IMR-90 (cell line): ENCODE measurements at regions not wholly inside any gene's neighbourhood (a gene's known extent, or its start where the extent isn't known, plus 50 kb on each side); places are given as distances from the start of the nearest gene placed in this dataset.

Experiments used
- ATAC-seq: fragments of 200-7000 bp; cut with Tn5 transposase; 2 replicates; pipeline ENCODE4 v1.9.1; 2020; ENCODE audit warnings: low read depth, mild to moderate bottlenecking, moderate library complexity
- BruUV-seq: library from RNA; stranded (reverse); fragments of 400-500 nt; replicated peaks from 2 replicates; lab custom pipeline; 2021; lab: Mats Ljungman, UMichigan
- CTCF ChIA-PET: fragments of 300-600 bp; formaldehyde crosslinking; extraction: SDS; loops from one replicate; lab custom pipeline; 2021; ENCODE audit warnings: antibody characterized with exemption; lab: Yijun Ruan, JAX
- POLR2A ChIA-PET: fragments of 300-600 bp; sonication (Branson Sonifier 250); formaldehyde crosslinking; loops from one replicate; lab custom pipeline; 2022; ENCODE audit warnings: antibody characterized with exemption; ENCODE audit not compliant: unreplicated experiment; lab: Charles Lee
- DNase-seq: peaks from one replicate; pipeline ENCODE4 v3.0.0; 2013
- H2AFZ ChIP-seq: replicated peaks from 2 replicates; pipeline ENCODE3; 2013; ENCODE audit warnings: low read length, mild to moderate bottlenecking; ENCODE audit not compliant: poor library complexity
- H2AK5ac ChIP-seq: 2 replicates; pipeline ENCODE4 v1.6.1; 2013; ENCODE audit warnings: low read depth, low read length, inconsistent platforms
- H2AK9ac ChIP-seq: replicated peaks from 2 replicates; pipeline ENCODE3; 2013; ENCODE audit warnings: mild to moderate bottlenecking, low read depth, low read length, moderate library complexity; ENCODE audit not compliant: poor library complexity
- H2BK120ac ChIP-seq: 2 replicates; pipeline ENCODE4 v1.6.1; 2013; ENCODE audit warnings: low read depth, low read length, inconsistent platforms
- H2BK15ac ChIP-seq: 3 replicates; pipeline ENCODE4 v1.6.1; 2013; ENCODE audit warnings: low read depth, low read length, inconsistent platforms
- H2BK20ac ChIP-seq: 2 replicates; pipeline ENCODE4 v1.6.1; 2013; ENCODE audit warnings: low read depth, mild to moderate bottlenecking, inconsistent platforms, low read length, moderate library complexity
- H2BK5ac ChIP-seq: 2 replicates; pipeline ENCODE4 v1.6.1; 2013; ENCODE audit warnings: mild to moderate bottlenecking, low read depth, low read length, inconsistent platforms; ENCODE audit not compliant: poor library complexity, severe bottlenecking
- H3K14ac ChIP-seq: replicated peaks from 2 replicates; pipeline ENCODE4 v1.6.1; 2013; ENCODE audit warnings: low read depth, low read length, inconsistent platforms
- H3K18ac ChIP-seq: 2 replicates; pipeline ENCODE4 v1.6.1; 2013; ENCODE audit warnings: low read depth, low read length, control low read depth
- H3K23ac ChIP-seq: 2 replicates; pipeline ENCODE4 v1.6.1; 2013; ENCODE audit warnings: low read depth, low read length, inconsistent platforms
- H3K27ac ChIP-seq: 2 replicates; pipeline ENCODE4 v1.5.1; 2013; ENCODE audit warnings: mild to moderate bottlenecking, control low read depth, low read length; ENCODE audit not compliant: insufficient read depth
- H3K27me3 ChIP-seq: 2 replicates; pipeline ENCODE4 v1.6.1; 2013; ENCODE audit warnings: low read length; ENCODE audit not compliant: control insufficient read depth, insufficient read depth
- H3K36me3 ChIP-seq: 2 replicates; pipeline ENCODE4 v1.6.1; 2013; ENCODE audit warnings: low read length, mixed read lengths; ENCODE audit not compliant: control insufficient read depth, insufficient read depth
- H3K4ac ChIP-seq: 2 replicates; pipeline ENCODE4 v1.6.1; 2013; ENCODE audit warnings: low read depth, low read length, inconsistent platforms
- H3K4me1 ChIP-seq: 2 replicates; pipeline ENCODE4 v1.6.1; 2013; ENCODE audit warnings: low read length, mixed read lengths; ENCODE audit not compliant: control insufficient read depth, insufficient read depth
- H3K4me2 ChIP-seq: 2 replicates; pipeline ENCODE4 v1.6.1; 2013; ENCODE audit warnings: low read depth, mild to moderate bottlenecking, control low read depth, low read length, moderate library complexity
- H3K4me3 ChIP-seq: 2 replicates; pipeline ENCODE4 v1.5.1; 2013; ENCODE audit warnings: low read depth, mild to moderate bottlenecking, control low read depth, low read length, moderate library complexity; ENCODE audit not compliant: insufficient read depth
- H3K56ac ChIP-seq: 2 replicates; pipeline ENCODE4 v1.6.1; 2013; ENCODE audit warnings: low read length, inconsistent platforms; ENCODE audit not compliant: insufficient read depth; ENCODE audit errors: extremely low read depth
- H3K79me1 ChIP-seq, 2 experiments: 2 replicates each; pipeline ENCODE4 v1.6.1; 2013; ENCODE audit warnings: low read length in 2 of 2, inconsistent platforms in 1 of 2, low read depth in 1 of 2
- H3K9ac ChIP-seq: 2 replicates; pipeline ENCODE4 v1.6.1; 2013; ENCODE audit warnings: low read depth, low read length, control low read depth
- H3K9me1 ChIP-seq: 2 replicates; pipeline ENCODE4 v1.6.1; 2013; ENCODE audit warnings: low read length, inconsistent platforms; ENCODE audit not compliant: insufficient read depth
- H3K9me3 ChIP-seq: 2 replicates; pipeline ENCODE4 v1.6.1; 2013; ENCODE audit warnings: low read length; ENCODE audit not compliant: control insufficient read depth, insufficient read depth
- H4K20me1 ChIP-seq: 2 replicates; pipeline ENCODE4 v1.6.1; 2013; ENCODE audit warnings: low read length, inconsistent platforms; ENCODE audit not compliant: insufficient read depth
- H4K5ac ChIP-seq: 2 replicates; pipeline ENCODE4 v1.6.1; 2013; ENCODE audit warnings: mild to moderate bottlenecking, low read depth, low read length, control low read depth
- H4K8ac ChIP-seq, 2 experiments: 2 replicates each; pipeline ENCODE4 v1.6.1; 2013; ENCODE audit warnings: low read depth in 2 of 2, low read length in 2 of 2, control low read depth in 1 of 2, inconsistent platforms in 1 of 2
- H4K91ac ChIP-seq: 2 replicates; pipeline ENCODE4 v1.6.1; 2013; ENCODE audit warnings: low read depth, low read length, inconsistent platforms; ENCODE audit not compliant: insufficient read depth
- BHLHE40 ChIP-seq: fragments of 150-350 bp; IDR thresholded peaks from 2 replicates; pipeline ENCODE4 v1.6.1; 2016; ENCODE audit warnings: mild to moderate bottlenecking, low read depth, low read length
- CEBPB ChIP-seq: IDR thresholded peaks from 2 replicates; pipeline ENCODE4 v1.6.1; 2012; ENCODE audit warnings: low read depth, low read length, improper control_type of control experiment
- CHD1 ChIP-seq: IDR thresholded peaks from 2 replicates; pipeline ENCODE4 v1.6.1; 2012; ENCODE audit warnings: low read depth, low read length, improper control_type of control experiment
- FOS ChIP-seq: fragments of 150-350 bp; IDR thresholded peaks from 2 replicates; pipeline ENCODE4 v1.6.1; 2016; ENCODE audit warnings: low read depth, low read length
- MAFK ChIP-seq: IDR thresholded peaks from 2 replicates; pipeline ENCODE4 v1.6.1; 2012; ENCODE audit warnings: low read depth, low read length, improper control_type of control experiment
- MAZ ChIP-seq: IDR thresholded peaks from 2 replicates; pipeline ENCODE4 v1.6.1; 2012; ENCODE audit warnings: low read depth, mild to moderate bottlenecking, low read length, improper control_type of control experiment, moderate library complexity, borderline replicate concordance
- MXI1 ChIP-seq: IDR thresholded peaks from 2 replicates; pipeline ENCODE4 v1.6.1; 2012; ENCODE audit warnings: low read depth, mild to moderate bottlenecking, low read length, moderate library complexity, borderline replicate concordance
- NFE2L2 ChIP-seq: fragments of 150-350 bp; IDR thresholded peaks from 2 replicates; pipeline ENCODE4 v1.6.1; 2016; ENCODE audit warnings: low read depth, mild to moderate bottlenecking, low read length
- POLR2A ChIP-seq: IDR thresholded peaks from 2 replicates; pipeline ENCODE4 v1.6.1; 2012; ENCODE audit warnings: mild to moderate bottlenecking, low read depth, low read length
- RAD21 ChIP-seq: IDR thresholded peaks from 2 replicates; pipeline ENCODE4 v1.6.1; 2012; ENCODE audit warnings: low read length, improper control_type of control experiment
- RCOR1 ChIP-seq: IDR thresholded peaks from 2 replicates; pipeline ENCODE4 v1.6.1; 2012; ENCODE audit warnings: mild to moderate bottlenecking, low read length, improper control_type of control experiment; ENCODE audit not compliant: insufficient replicate concordance
- RFX5 ChIP-seq: IDR thresholded peaks from 2 replicates; pipeline ENCODE4 v1.8.0; 2012; ENCODE audit warnings: low read depth, mild to moderate bottlenecking, low read length, moderate library complexity
- SMC3 ChIP-seq: fragments of 150-350 bp; IDR thresholded peaks from 2 replicates; pipeline ENCODE4 v1.6.1; 2016; ENCODE audit warnings: low read depth, mild to moderate bottlenecking, antibody characterized with exemption, low read length, moderate library complexity
- USF2 ChIP-seq: fragments of 150-350 bp; IDR thresholded peaks from 2 replicates; pipeline ENCODE4 v1.6.1; 2017; ENCODE audit warnings: mild to moderate bottlenecking, antibody characterized with exemption, low read length, low read depth
- WGBS, 2 experiments: methylation state at CpG; one replicate each; pipeline versions ENCODE4 v1.1.5 to v1.1.7; 2013; ENCODE audit warnings: missing lambda C conversion rate in 2 of 2; ENCODE audit not compliant: insufficient read length in 1 of 2; ENCODE audit errors: extremely low coverage in 2 of 2; 5-methylcytosine and 5-hydroxymethylcytosine counted together
- dilution Hi-C: fragments of 300-500 bp; cut with HindIII; formaldehyde crosslinking; loops from one replicate; pipeline ENCODE4 v1.14.3; 2018; ENCODE audit warnings: low sequenced_read_pairs; ENCODE audit not compliant: unreplicated experiment
- in situ Hi-C: fragments of 300-500 bp; cut with MboI; formaldehyde crosslinking; loops from 3 replicates; pipeline ENCODE4 v1.14.3; 2019; ENCODE audit warnings: low sequenced_read_pairs, inconsistent platforms, mixed read lengths
- intact Hi-C: fragments of 100-400 bp; cut with micrococcal nuclease; formaldehyde crosslinking; loops from 2 replicates; pipeline ENCODE4 v1.10.0; 2022
- TF ChIP-seq, protein P1 (sequence below): conservative IDR thresholded peaks from 2 replicates; pipeline ENCODE4 v1.5.1; 2012; ENCODE audit warnings: mild to moderate bottlenecking, low read depth, low read length, improper control_type of control experiment
- TF ChIP-seq, protein P2 (sequence below): fragments of 150-350 bp; IDR thresholded peaks from 2 replicates; pipeline ENCODE4 v1.6.1; 2016; ENCODE audit warnings: low read depth, mild to moderate bottlenecking, low read length, moderate library complexity, borderline replicate concordance

- no peak overlapping the region for H3K56ac ChIP-seq
- no peaks in the 10 kb centered on the region for H4K20me1 ChIP-seq
- H3K9ac ChIP-seq, result no peak overlapping the region
- H3K27me3 ChIP-seq, result no peaks in the 10 kb centered on the region
- H3K4me1 ChIP-seq, result no peaks in the 10 kb centered on the region
- ChIA-PET CTCF (no interaction called here), POLR2A (no interaction called here)
- intact Hi-C loops (no loop called here), dilution Hi-C loops (no loop called here), in situ Hi-C loops (loop anchor here (10.0 to 25.0 kb wide), 2 partner anchors 64 to 159 kb away; no protein-coding TSS in a partner anchor)
- WGBS, 2 experiments, result no CpG with 5 or more reads among the region's 1 CpG
- H2BK15ac ChIP-seq, result no peak overlapping the region
- no peak overlapping the region for H3K18ac ChIP-seq
- no TSS peak for BruUV-seq
- no peak overlapping the region for H3K27ac ChIP-seq
- no peak overlapping the region for H4K8ac ChIP-seq
- TF ChIP-seq MAZ (no peak), POLR2A (no peak), CEBPB (no peak), NFE2L2 (no peak), RFX5 (no peak), USF2 (no peak), CHD1 (no peak), MAFK (no peak), MXI1 (no peak), RAD21 (no peak), SMC3 (no peak), BHLHE40 (no peak), RCOR1 (no peak), FOS (no peak)
- TF ChIP-seq, protein P1, sequence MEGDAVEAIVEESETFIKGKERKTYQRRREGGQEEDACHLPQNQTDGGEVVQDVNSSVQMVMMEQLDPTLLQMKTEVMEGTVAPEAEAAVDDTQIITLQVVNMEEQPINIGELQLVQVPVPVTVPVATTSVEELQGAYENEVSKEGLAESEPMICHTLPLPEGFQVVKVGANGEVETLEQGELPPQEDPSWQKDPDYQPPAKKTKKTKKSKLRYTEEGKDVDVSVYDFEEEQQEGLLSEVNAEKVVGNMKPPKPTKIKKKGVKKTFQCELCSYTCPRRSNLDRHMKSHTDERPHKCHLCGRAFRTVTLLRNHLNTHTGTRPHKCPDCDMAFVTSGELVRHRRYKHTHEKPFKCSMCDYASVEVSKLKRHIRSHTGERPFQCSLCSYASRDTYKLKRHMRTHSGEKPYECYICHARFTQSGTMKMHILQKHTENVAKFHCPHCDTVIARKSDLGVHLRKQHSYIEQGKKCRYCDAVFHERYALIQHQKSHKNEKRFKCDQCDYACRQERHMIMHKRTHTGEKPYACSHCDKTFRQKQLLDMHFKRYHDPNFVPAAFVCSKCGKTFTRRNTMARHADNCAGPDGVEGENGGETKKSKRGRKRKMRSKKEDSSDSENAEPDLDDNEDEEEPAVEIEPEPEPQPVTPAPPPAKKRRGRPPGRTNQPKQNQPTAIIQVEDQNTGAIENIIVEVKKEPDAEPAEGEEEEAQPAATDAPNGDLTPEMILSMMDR, result no peak
- TF ChIP-seq, protein P2, sequence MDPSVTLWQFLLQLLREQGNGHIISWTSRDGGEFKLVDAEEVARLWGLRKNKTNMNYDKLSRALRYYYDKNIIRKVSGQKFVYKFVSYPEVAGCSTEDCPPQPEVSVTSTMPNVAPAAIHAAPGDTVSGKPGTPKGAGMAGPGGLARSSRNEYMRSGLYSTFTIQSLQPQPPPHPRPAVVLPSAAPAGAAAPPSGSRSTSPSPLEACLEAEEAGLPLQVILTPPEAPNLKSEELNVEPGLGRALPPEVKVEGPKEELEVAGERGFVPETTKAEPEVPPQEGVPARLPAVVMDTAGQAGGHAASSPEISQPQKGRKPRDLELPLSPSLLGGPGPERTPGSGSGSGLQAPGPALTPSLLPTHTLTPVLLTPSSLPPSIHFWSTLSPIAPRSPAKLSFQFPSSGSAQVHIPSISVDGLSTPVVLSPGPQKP, result no peak
- ATAC-seq (no peak), DNase-seq (no peak)
- no peaks in the 10 kb centered on the region for H3K9me1 ChIP-seq
- H2BK5ac ChIP-seq, result no peak overlapping the region
- H2AFZ ChIP-seq, result no peak overlapping the region
- no peak overlapping the region for H3K4ac ChIP-seq
- no peak overlapping the region for H4K91ac ChIP-seq
- no peak overlapping the region for H3K14ac ChIP-seq
- H3K23ac ChIP-seq, result no peak overlapping the region
- no peak overlapping the region for H2AK5ac ChIP-seq
- no peak overlapping the region for H2BK20ac ChIP-seq
- no peaks in the 10 kb centered on the region for H3K36me3 ChIP-seq
- H3K4me2 ChIP-seq, result no peak overlapping the region
- no peak overlapping the region for H3K4me3 ChIP-seq
- no peak overlapping the region for H2AK9ac ChIP-seq
- H2BK120ac ChIP-seq, result no peak overlapping the region
- H4K5ac ChIP-seq, result no peak overlapping the region
- peaks cover 5% of the 10 kb centered on the region; the same call in 1 of the 2 replicates for H3K9me3 ChIP-seq
- no peaks in the 10 kb centered on the region for H3K79me1 ChIP-seq
Measured at GRCh38 chr12:33828326-33828725, 194.0 kb upstream of the ALG10 start.
